K562 (cell line): ENCODE measurements at regions not wholly inside any gene's neighbourhood (a gene's known extent, or its start where the extent isn't known, plus 50 kb on each side); places are given as distances from the start of the nearest gene placed in this dataset.

ENCODE experiments used
- ATAC-seq: fragments of 200-7000 bp; cut with Tn5 transposase; 3 replicates; pipeline ENCODE4 v1.9.1; 2020; ENCODE audit warnings: moderate library complexity
- BruUV-seq: library from RNA; stranded (reverse); fragments of 400-500 nt; replicated peaks from 2 replicates; lab custom pipeline; 2021; lab: Mats Ljungman, UMichigan
- CTCF ChIA-PET: fragments of 300-600 bp; formaldehyde crosslinking; extraction: SDS; loops from one replicate; lab custom pipeline; 2021; ENCODE audit warnings: low intra/inter-chr PET ratio; lab: Yijun Ruan, JAX
- POLR2A ChIA-PET: fragments of 300-600, 350-650 bp; sonication (Branson Sonifier 250); formaldehyde crosslinking; extraction: SDS; loops from one replicate; lab custom pipeline; 2021; ENCODE audit warnings: antibody characterized with exemption, inconsistent platforms; lab: Yijun Ruan, JAX
- DNase-seq, 4 experiments: peaks; one replicate each; pipeline versions ENCODE4 v3.0.0 to v3.0.0-alpha.2; 2011 to 2018; ENCODE audit warnings: low spot score in 3 of 4, mixed read lengths in 3 of 4; ENCODE audit errors: extremely low read depth in 1 of 4
- FAIRE-seq: peaks from 2 replicates; lab custom pipeline; 2011; peaks lifted over from hg19 to GRCh38; lab: Jason Lieb, UNC
- H2AFZ ChIP-seq: 2 replicates; pipeline ENCODE4 v1.6.0; 2011; ENCODE audit warnings: low read depth, low read length, control low read depth, inconsistent platforms
- H3K27ac ChIP-seq: fragments of 200-600 bp; 3 replicates; pipeline ENCODE4 v1.8.0; 2011; ENCODE audit warnings: low read depth, mild to moderate bottlenecking, control low read depth, inconsistent platforms, low read length, moderate library complexity, mixed read lengths; ENCODE audit errors: extremely low read depth
- H3K27me3 ChIP-seq, 2 experiments: fragments of 300-600 bp in 1 of 2; 2 replicates in 1 of 2; 3 replicates in 1 of 2; pipeline versions ENCODE4 v1.6.0 to v1.8.0; 2011; ENCODE audit warnings: inconsistent platforms in 2 of 2, low read length in 2 of 2, mild to moderate bottlenecking in 1 of 2, mixed read lengths in 1 of 2, moderate library complexity in 1 of 2; ENCODE audit not compliant: control insufficient read depth in 2 of 2, insufficient read depth in 2 of 2
- H3K36me3 ChIP-seq: fragments of 300-600 bp; 3 replicates; pipeline ENCODE4 v1.8.0; 2011; ENCODE audit warnings: mild to moderate bottlenecking, low read length, inconsistent platforms; ENCODE audit not compliant: control insufficient read depth, insufficient read depth
- H3K4me1 ChIP-seq, 2 experiments: fragments of 200-600 bp in 1 of 2; replicated peaks in 1 of 2; 2 replicates in 1 of 2; 3 replicates in 1 of 2; pipeline versions ENCODE4 v1.5.1 to v1.8.0; 2011; ENCODE audit warnings: inconsistent platforms in 2 of 2, low read length in 2 of 2, mild to moderate bottlenecking in 1 of 2, mixed read lengths in 1 of 2, moderate library complexity in 1 of 2; ENCODE audit not compliant: control insufficient read depth in 2 of 2, insufficient read depth in 2 of 2
- H3K4me2 ChIP-seq: 2 replicates; pipeline ENCODE4 v1.6.1; 2011; ENCODE audit warnings: low read length, control low read depth, inconsistent platforms, mixed read lengths; ENCODE audit not compliant: insufficient read depth
- H3K4me3 ChIP-seq: fragments of 200-600 bp; sonication (generic), shearing (Covaris generic); 2 replicates; pipeline ENCODE4 v1.5.1; 2016; ENCODE audit warnings: control low read depth, inconsistent platforms
- H3K79me2 ChIP-seq: fragments of 200-600 bp; 3 replicates; pipeline ENCODE4 v1.8.0; 2011; ENCODE audit warnings: low read length, inconsistent platforms; ENCODE audit not compliant: control insufficient read depth, insufficient read depth
- H3K9ac ChIP-seq, 2 experiments: 2 replicates each; pipeline versions ENCODE4 v1.6.0 to v1.6.1; 2011; ENCODE audit warnings: low read depth in 2 of 2, low read length in 2 of 2, control low read depth in 1 of 2, inconsistent platforms in 1 of 2, mild to moderate bottlenecking in 1 of 2, mixed read lengths in 1 of 2; ENCODE audit not compliant: insufficient read depth in 1 of 2
- H3K9me1 ChIP-seq: one replicate; pipeline ENCODE4 v1.6.0; 2011; ENCODE audit warnings: inconsistent platforms, mild to moderate bottlenecking, low read length, moderate library complexity; ENCODE audit not compliant: control insufficient read depth, insufficient read depth
- H3K9me3 ChIP-seq: replicated peaks from 2 replicates; pipeline ENCODE4 v1.5.1; 2011; ENCODE audit warnings: low read depth, low read length, inconsistent platforms; ENCODE audit not compliant: control insufficient read depth, insufficient read depth
- H4K20me1 ChIP-seq: replicated peaks from 2 replicates; pipeline ENCODE4 v1.6.1; 2011; ENCODE audit warnings: low read length, inconsistent platforms, mixed read lengths; ENCODE audit not compliant: control insufficient read depth, insufficient read depth
- CBFA2T2 ChIP-seq: fragments of 450-650 bp; conservative IDR thresholded peaks from 2 replicates; pipeline ENCODE4 v1.6.1; 2017; ENCODE audit warnings: mild to moderate bottlenecking
- ELF4 ChIP-seq: fragments of 450-650 bp; formaldehyde crosslinking; IDR thresholded peaks from 2 replicates; pipeline ENCODE4 v1.4.0; 2022; ENCODE audit warnings: missing genetic modification characterization
- FOS ChIP-seq: IDR thresholded peaks from 3 replicates; pipeline ENCODE4 v1.6.1; 2011; ENCODE audit not compliant: insufficient read length; ENCODE audit errors: extremely low read depth
- FOXA1 ChIP-seq: fragments of 450-650 bp; IDR thresholded peaks from 2 replicates; pipeline ENCODE4 v1.6.1; 2016; ENCODE audit warnings: mild to moderate bottlenecking, borderline replicate concordance
- KHSRP ChIP-seq: fragments of 450-650 bp; IDR thresholded peaks from 2 replicates; pipeline ENCODE4 v1.6.1; 2017
- KLF13 ChIP-seq: fragments of 450-650 bp; IDR thresholded peaks from 2 replicates; pipeline ENCODE4 v1.6.1; 2016; ENCODE audit warnings: missing genetic modification characterization, low read depth, mild to moderate bottlenecking, missing compliant biosample characterization, moderate library complexity, borderline replicate concordance
- KLF6 ChIP-seq: fragments of 250-450 bp; sonication (Bioruptor Pico); IDR thresholded peaks from 2 replicates; pipeline ENCODE4 v1.4.0; 2020; ENCODE audit warnings: mild to moderate bottlenecking, moderate library complexity, borderline replicate concordance
- NFIC ChIP-seq: fragments of 450-650 bp; IDR thresholded peaks from 2 replicates; pipeline ENCODE4 v1.6.1; 2017; ENCODE audit warnings: mild to moderate bottlenecking, inconsistent platforms
- SMARCB1 ChIP-seq: IDR thresholded peaks from 2 replicates; pipeline ENCODE4 v1.6.1; 2011; ENCODE audit warnings: improper control_type of control experiment, low read depth; ENCODE audit not compliant: insufficient read length
- SP1 ChIP-seq: sonication (generic); formaldehyde crosslinking; IDR thresholded peaks from 2 replicates; pipeline ENCODE4 v1.8.1; 2022; ENCODE audit warnings: mild to moderate bottlenecking, missing genetic modification reagents
- ZBED1 ChIP-seq: IDR thresholded peaks from 2 replicates; pipeline ENCODE4 v1.6.1; 2014
- WGBS: fragments of 100-300 bp; shearing (Covaris generic); methylation state at CpG from one replicate; pipeline ENCODE4 v1.1.6; 2016; ENCODE audit warnings: low coverage, mixed read lengths; ENCODE audit not compliant: insufficient coverage; ENCODE audit errors: missing lambda C conversion rate; 5-methylcytosine and 5-hydroxymethylcytosine counted together
- in situ Hi-C: fragments of 300-500 bp; cut with MboI; formaldehyde crosslinking; loops from 4 replicates; pipeline ENCODE4 v1.15.0; 2018; ENCODE audit warnings: inconsistent platforms, mixed read lengths
- intact Hi-C: fragments of 100-400 bp; cut with micrococcal nuclease; formaldehyde crosslinking; loops from 2 replicates; pipeline ENCODE4 v1.14.2; 2022

DNA sequence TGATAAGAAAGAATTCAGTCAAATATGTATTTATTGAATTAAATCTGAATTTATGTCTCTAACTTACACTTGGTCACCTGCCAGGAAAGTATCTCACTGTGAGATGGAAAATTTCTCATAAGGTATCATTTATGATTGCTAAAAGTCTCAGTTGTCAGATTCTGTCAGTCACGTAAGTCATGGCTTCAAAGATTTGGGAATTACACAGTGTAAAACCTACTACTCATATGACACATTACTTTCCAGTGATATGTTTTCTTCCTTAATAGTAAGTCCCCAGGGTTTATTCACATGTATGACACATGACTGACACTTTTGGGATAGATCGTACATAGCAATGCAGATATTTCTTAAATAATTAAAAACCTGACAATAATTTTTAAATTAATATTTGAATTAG, 792.2 kb downstream of the PLOD2 start (continued):
- no peak for TF ChIP-seq ELF4
- TF ChIP-seq KHSRP = no peak
- no peak for TF ChIP-seq FOS
- TF ChIP-seq SP1 = no peak

DNA sequence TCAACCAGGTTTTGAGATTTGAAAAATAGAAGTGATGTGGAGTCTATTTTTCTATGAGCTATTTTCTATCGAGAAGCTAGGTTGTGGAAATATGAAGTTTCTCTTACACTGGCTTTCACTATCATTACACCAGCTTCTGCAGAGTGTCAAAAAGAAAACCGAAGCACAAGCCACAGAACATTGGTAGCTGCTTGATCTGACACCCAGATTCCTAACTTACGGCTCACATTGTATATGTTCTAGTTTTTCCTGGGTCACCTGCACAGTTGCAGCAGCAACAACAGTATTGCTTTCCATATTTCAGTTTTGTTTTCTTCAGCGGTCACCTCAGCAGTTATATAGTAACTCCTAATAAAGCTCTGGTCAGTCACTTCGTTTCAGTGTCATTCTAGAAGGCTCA, 790.1 kb downstream of the PLOD2 start:
- TF ChIP-seq ZBED1 (no peak), SMARCB1 (no peak), NFIC (no peak), KLF6 (CRISPR knock-in tag) (no peak), KLF13 (tag) (no peak), CBFA2T2 (no peak), FOXA1 (no peak)
- Histone ChIP-seq H3K4me2 (no peak overlapping the region), H3K4me3 (no peak overlapping the region), H3K9me1 (no peaks in the 10 kb centered on the region), H3K79me2 (no peaks in the 10 kb centered on the region), H3K27ac (no peak overlapping the region), H3K4me1 (no peaks in the 10 kb centered on the region), H3K27me3 (no peaks in the 10 kb centered on the region), H3K9ac (no peak overlapping the region), H2AFZ (no peak overlapping the region), H3K36me3 (no peaks in the 10 kb centered on the region), H3K9me3 (no peaks in the 10 kb centered on the region; the same call in none of the 2 replicates), H4K20me1 (no peaks in the 10 kb centered on the region)
- FAIRE-seq (no peak), ATAC-seq (no peak), DNase-seq (no peak)
- ChIA-PET POLR2A (no interaction called here), CTCF (no interaction called here)
- intact Hi-C loops = no loop called here
- in situ Hi-C loops = no loop called here
- BruUV-seq = no TSS peak
- 5% methylated on average over 5 of the region's 5 CpGs for WGBS
